Neuronal stem cell (in vitro differentiated cells): ENCODE measurements at regions not wholly inside any gene's neighbourhood (a gene's known extent, or its start where the extent isn't known, plus 50 kb on each side); places are given as distances from the start of the nearest gene placed in this dataset.

Experiments
- DNase-seq: peaks from one replicate; pipeline ENCODE4 v3.0.0-alpha.2; 2013; ENCODE audit warnings: low spot score
- H2AFZ ChIP-seq: one replicate; pipeline ENCODE4 v1.6.1; 2013; ENCODE audit warnings: mild to moderate bottlenecking, low read length, inconsistent platforms
- H2AK5ac ChIP-seq: 2 replicates; pipeline ENCODE4 v1.6.1; 2013; ENCODE audit warnings: low read depth, mild to moderate bottlenecking, inconsistent platforms, low read length, moderate library complexity, mixed read lengths
- H2BK120ac ChIP-seq: 2 replicates; pipeline ENCODE4 v1.6.1; 2013; ENCODE audit warnings: low read depth, mild to moderate bottlenecking, inconsistent platforms, low read length, moderate library complexity, mixed read lengths
- H2BK12ac ChIP-seq: one replicate; pipeline ENCODE4 v1.6.1; 2013; ENCODE audit warnings: low read length, inconsistent platforms
- H2BK15ac ChIP-seq: 2 replicates; pipeline ENCODE4 v1.6.1; 2013; ENCODE audit warnings: mild to moderate bottlenecking, low read length, inconsistent platforms, mixed read lengths
- H2BK5ac ChIP-seq: one replicate; pipeline ENCODE4 v1.6.1; 2013; ENCODE audit warnings: inconsistent platforms, mild to moderate bottlenecking, low read length, moderate library complexity
- H3K14ac ChIP-seq: one replicate; pipeline ENCODE4 v1.6.1; 2013; ENCODE audit warnings: low read length, inconsistent platforms
- H3K18ac ChIP-seq: 2 replicates; pipeline ENCODE4 v1.6.1; 2013; ENCODE audit warnings: low read length, inconsistent platforms
- H3K23ac ChIP-seq: 2 replicates; pipeline ENCODE4 v1.6.1; 2013; ENCODE audit warnings: low read depth, mild to moderate bottlenecking, mixed read lengths, low read length, inconsistent platforms; ENCODE audit not compliant: poor library complexity
- H3K27ac ChIP-seq: replicated peaks from 3 replicates; pipeline ENCODE4 v1.5.1; 2013; ENCODE audit warnings: low read length, inconsistent platforms
- H3K27me3 ChIP-seq, 3 experiments: 2 replicates each; pipeline ENCODE4 v1.6.1; 2013; ENCODE audit warnings: low read length in 3 of 3, mild to moderate bottlenecking in 2 of 3, inconsistent platforms in 1 of 3, low read depth in 1 of 3, mixed read lengths in 1 of 3, moderate library complexity in 1 of 3; ENCODE audit not compliant: control insufficient read depth in 3 of 3, insufficient read depth in 3 of 3
- H3K36me3 ChIP-seq, 2 donors: replicated peaks in 1 of 2; 2 replicates each; pipeline ENCODE4 v1.6.1; 2013; ENCODE audit warnings: low read length in 2 of 2; ENCODE audit not compliant: control insufficient read depth in 2 of 2, insufficient read depth in 2 of 2
- H3K4ac ChIP-seq: 2 replicates; pipeline ENCODE4 v1.6.1; 2013; ENCODE audit warnings: inconsistent platforms, mild to moderate bottlenecking, low read length, moderate library complexity
- H3K4me1 ChIP-seq, 2 donors: 1 replicate in 1 of 2; 2 replicates in 1 of 2; pipeline ENCODE4 v1.6.1; 2013; ENCODE audit warnings: low read length in 2 of 2, low read depth in 1 of 2; ENCODE audit not compliant: control insufficient read depth in 2 of 2, insufficient read depth in 1 of 2
- H3K4me2 ChIP-seq: one replicate; pipeline ENCODE4 v1.6.1; 2013; ENCODE audit warnings: mild to moderate bottlenecking, low read length, inconsistent platforms; ENCODE audit not compliant: insufficient read depth, poor library complexity, severe bottlenecking
- H3K4me3 ChIP-seq, 2 donors: 2 replicates each; pipeline ENCODE4 v1.5.1; 2013; ENCODE audit warnings: low read length in 2 of 2, mild to moderate bottlenecking in 2 of 2, inconsistent platforms in 1 of 2, moderate library complexity in 1 of 2
- H3K79me1 ChIP-seq: one replicate; pipeline ENCODE4 v1.6.1; 2013; ENCODE audit warnings: low read depth, mild to moderate bottlenecking, inconsistent platforms, low read length, moderate library complexity
- H3K9ac ChIP-seq: one replicate; pipeline ENCODE4 v1.6.1; 2013; ENCODE audit warnings: mild to moderate bottlenecking, low read depth, low read length, inconsistent platforms; ENCODE audit not compliant: poor library complexity
- H3K9me3 ChIP-seq, 2 donors: replicated peaks in 1 of 2; 2 replicates each; pipeline versions ENCODE3 to v1.6.1; 2013; ENCODE audit warnings: low read length in 2 of 2, mild to moderate bottlenecking in 2 of 2, inconsistent platforms in 1 of 2, low read depth in 1 of 2, mixed read lengths in 1 of 2, moderate library complexity in 1 of 2; ENCODE audit not compliant: control insufficient read depth in 2 of 2, insufficient read depth in 1 of 2
- H4K8ac ChIP-seq: one replicate; pipeline ENCODE4 v1.6.1; 2013; ENCODE audit warnings: low read depth, mild to moderate bottlenecking, inconsistent platforms, low read length, moderate library complexity
- H4K91ac ChIP-seq: one replicate; pipeline ENCODE4 v1.6.1; 2013; ENCODE audit warnings: low read length, low read depth, mild to moderate bottlenecking, inconsistent platforms; ENCODE audit not compliant: poor library complexity
- WGBS, 2 donors: extraction: QIAGEN DNeasy Blood & Tissue Kit; methylation state at CpG; one replicate each; pipeline ENCODE4 v1.1.7; 2013; ENCODE audit warnings: missing lambda C conversion rate in 2 of 2, mixed read lengths in 1 of 2; ENCODE audit not compliant: insufficient read length in 2 of 2, insufficient replicate concordance in 1 of 2; ENCODE audit errors: extremely low coverage in 2 of 2; 5-methylcytosine and 5-hydroxymethylcytosine counted together

DNA sequence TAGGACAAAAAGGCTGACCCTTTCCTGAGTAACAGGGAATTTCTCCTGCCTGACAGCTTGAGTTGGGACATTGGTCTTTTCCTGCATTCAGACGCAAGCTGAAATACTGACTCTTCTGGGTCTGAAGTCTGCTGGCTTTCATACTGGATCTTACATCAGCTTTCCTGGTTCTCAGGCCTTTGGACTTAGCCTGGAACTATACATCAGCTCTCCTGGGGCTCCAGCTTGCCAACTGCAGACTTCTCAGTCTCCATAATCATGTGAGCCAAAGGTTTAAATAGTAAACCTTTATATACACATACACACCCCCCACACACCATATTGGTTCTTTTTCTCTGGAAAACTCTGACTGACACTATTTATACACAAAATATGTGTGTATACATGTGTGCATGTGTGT is 59.0 kb upstream of the KCND3 start:
- H3K36me3 ChIP-seq = no peaks in the 10 kb centered on the region
- no peak overlapping the region for H3K4me2 ChIP-seq
- H3K9me3 ChIP-seq = no peaks in the 10 kb centered on the region
- no peak for DNase-seq
- no peak overlapping the region for H4K8ac ChIP-seq
- H3K9ac ChIP-seq = no peak overlapping the region
- H2BK15ac ChIP-seq = no peak overlapping the region
- no peak overlapping the region for H4K91ac ChIP-seq
- no peak overlapping the region for H2AK5ac ChIP-seq
- H3K4me3 ChIP-seq = no peak overlapping the region
- no peak overlapping the region for H3K14ac ChIP-seq
- peaks cover 0 to 3% (median 0%) of the 10 kb centered on the region in 3 experiments for H3K27me3 ChIP-seq
- no peak overlapping the region for H2BK12ac ChIP-seq
- no peak overlapping the region for H2AFZ ChIP-seq
- no CpG with 5 or more reads among the region's 1 CpG for WGBS, 2 donors
- H3K27ac ChIP-seq = no peak overlapping the region
- no peak overlapping the region for H2BK120ac ChIP-seq
- no peak overlapping the region for H2BK5ac ChIP-seq
- no peak overlapping the region for H3K18ac ChIP-seq
- no peaks in the 10 kb centered on the region for H3K4me1 ChIP-seq
- no peaks in the 10 kb centered on the region for H3K79me1 ChIP-seq
- H3K23ac ChIP-seq = no peak overlapping the region
- H3K4ac ChIP-seq = no peak overlapping the region

GRCh38 chr1:112054510-112054909 is 65.0 kb upstream of the KCND3 start:
- H3K23ac ChIP-seq = no peak overlapping the region
- no peaks in the 10 kb centered on the region for H3K79me1 ChIP-seq

DNA sequence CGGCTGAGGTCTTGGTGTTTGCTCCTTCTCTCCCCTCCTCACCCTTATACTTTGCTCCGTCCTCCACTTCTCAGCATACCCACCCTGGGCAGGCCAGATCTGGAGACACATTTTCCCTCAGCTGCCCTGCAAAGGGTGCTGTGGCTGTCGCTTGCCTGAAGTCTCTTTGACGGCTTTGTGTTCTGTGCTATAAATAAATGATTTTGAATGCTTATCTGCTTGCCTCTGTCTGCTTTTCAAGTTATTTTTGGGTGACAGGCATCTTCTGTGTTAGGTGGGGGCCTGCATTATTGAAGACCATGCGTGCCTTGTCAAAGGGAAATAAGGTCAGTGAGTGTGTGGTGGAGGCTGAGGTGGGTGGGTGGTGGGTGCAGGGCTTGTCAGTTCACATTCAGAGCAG is 66.9 kb upstream of the KCND3 start:
- H3K14ac ChIP-seq = no peak overlapping the region
- no peak overlapping the region for H2BK5ac ChIP-seq

More at GRCh38 chr1:112054510-112054909, 65.0 kb upstream of the KCND3 start:
- H3K14ac ChIP-seq = no peak overlapping the region
- no peaks in the 10 kb centered on the region for H3K9me3 ChIP-seq
- H3K4me2 ChIP-seq = no peak overlapping the region
- no peak overlapping the region for H3K4me3 ChIP-seq
- H2AK5ac ChIP-seq = no peak overlapping the region
- no peak overlapping the region for H4K91ac ChIP-seq
- H3K18ac ChIP-seq = no peak overlapping the region
- H2AFZ ChIP-seq = no peak overlapping the region
- H3K9ac ChIP-seq = no peak overlapping the region
- H2BK15ac ChIP-seq = no peak overlapping the region
- no CpG with 5 or more reads among the region's 2 CpGs for WGBS, 2 donors
- no peak overlapping the region for H2BK120ac ChIP-seq
- no peak overlapping the region for H4K8ac ChIP-seq
- no peak overlapping the region for H3K4ac ChIP-seq
- no peaks in the 10 kb centered on the region for H3K36me3 ChIP-seq
- no peaks in the 10 kb centered on the region for H3K4me1 ChIP-seq
- DNase-seq = no peak
- no peak overlapping the region for H2BK12ac ChIP-seq
- H2BK5ac ChIP-seq = no peak overlapping the region
- no peaks in the 10 kb centered on the region for H3K27me3 ChIP-seq
- no peak overlapping the region for H3K27ac ChIP-seq

DNA sequence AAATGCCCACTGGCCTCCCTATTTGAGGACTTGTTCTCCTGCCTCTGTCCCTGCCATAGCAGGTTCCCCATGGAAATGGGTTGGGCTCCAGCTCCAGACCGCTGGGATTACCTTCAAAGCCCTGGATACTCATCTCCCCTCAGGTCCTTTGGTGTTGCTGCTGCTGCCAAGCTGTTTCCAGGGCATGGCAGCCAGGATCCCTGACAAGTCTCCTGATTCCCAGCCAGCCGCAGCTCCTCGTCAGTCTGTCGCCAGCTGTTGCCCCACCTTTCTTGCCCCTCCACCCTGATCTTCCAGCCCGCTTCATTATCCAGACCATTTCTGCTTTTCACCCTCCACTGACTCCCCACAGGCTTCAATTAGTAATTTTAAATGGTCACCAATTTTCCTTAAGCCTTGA is 68.3 kb upstream of the KCND3 start:
- H3K79me1 ChIP-seq = no peaks in the 10 kb centered on the region
- H3K4me1 ChIP-seq = no peaks in the 10 kb centered on the region
- no peak overlapping the region for H2BK15ac ChIP-seq
- H2BK5ac ChIP-seq = no peak overlapping the region
- no peak overlapping the region for H2AK5ac ChIP-seq
- H3K9me3 ChIP-seq = peaks cover 0 to 3% of the 10 kb centered on the region in 2 donors
- no peak overlapping the region for H4K91ac ChIP-seq
- H3K9ac ChIP-seq = no peak overlapping the region
- H2BK120ac ChIP-seq = no peak overlapping the region
- H3K36me3 ChIP-seq = no peaks in the 10 kb centered on the region
- H3K27me3 ChIP-seq = no peaks in the 10 kb centered on the region
- H3K4me2 ChIP-seq = no peak overlapping the region
- no peak overlapping the region for H3K27ac ChIP-seq
- no CpG with 5 or more reads among the region's 5 CpGs for WGBS, 2 donors
- no peak for DNase-seq
- H3K23ac ChIP-seq = no peak overlapping the region
- no peak overlapping the region for H2BK12ac ChIP-seq
- no peak overlapping the region for H4K8ac ChIP-seq
- H3K14ac ChIP-seq = no peak overlapping the region
- H3K4me3 ChIP-seq = no peak overlapping the region
- peak overlapping the region; percentile 67 for H3K18ac ChIP-seq
- no peak overlapping the region for H3K4ac ChIP-seq
- no peak overlapping the region for H2AFZ ChIP-seq

More for the DNA sequence above, 66.9 kb upstream of the KCND3 start:
- no peak overlapping the region for H3K27ac ChIP-seq
- H3K4me1 ChIP-seq = no peaks in the 10 kb centered on the region
- no peaks in the 10 kb centered on the region for H3K9me3 ChIP-seq
- no peaks in the 10 kb centered on the region for H3K79me1 ChIP-seq
- no peak overlapping the region for H2BK12ac ChIP-seq
- WGBS, 2 donors = no CpG with 5 or more reads among the region's 5 CpGs
- H4K8ac ChIP-seq = no peak overlapping the region
- DNase-seq = no peak
- no peak overlapping the region for H2AFZ ChIP-seq
- no peak overlapping the region for H3K4me3 ChIP-seq
- H3K4me2 ChIP-seq = no peak overlapping the region
- H3K27me3 ChIP-seq = no peaks in the 10 kb centered on the region
- no peak overlapping the region for H2AK5ac ChIP-seq
- no peak overlapping the region for H3K9ac ChIP-seq
- H3K18ac ChIP-seq = no peak overlapping the region
- H2BK120ac ChIP-seq = no peak overlapping the region
- H3K23ac ChIP-seq = no peak overlapping the region
- H3K36me3 ChIP-seq = no peaks in the 10 kb centered on the region
- no peak overlapping the region for H3K4ac ChIP-seq
- H4K91ac ChIP-seq = no peak overlapping the region
- no peak overlapping the region for H2BK15ac ChIP-seq
